PC-3 (cell line): ENCODE measurements at regions not wholly inside any gene's neighbourhood (a gene's known extent, or its start where the extent isn't known, plus 50 kb on each side); places are given as distances from the start of the nearest gene placed in this dataset.

Source experiments
- ATAC-seq: fragments of 200-7000 bp; cut with Tn5 transposase; 2 replicates; pipeline ENCODE4 v1.9.1; 2020; ENCODE audit warnings: mild to moderate bottlenecking, moderate library complexity
- BruUV-seq: library from RNA; stranded (reverse); fragments of 400-500 nt; replicated peaks from 2 replicates; lab custom pipeline; 2021; lab: Mats Ljungman, UMichigan
- CTCF ChIA-PET: fragments of 300-600 bp; sonication (Branson Sonifier 250); formaldehyde crosslinking; loops from one replicate; lab custom pipeline; 2022; ENCODE audit warnings: antibody characterized with exemption; lab: Charles Lee
- POLR2A ChIA-PET: fragments of 300-600 bp; sonication (Branson Sonifier 250); formaldehyde crosslinking; loops from one replicate; lab custom pipeline; 2022; ENCODE audit warnings: antibody characterized with exemption; ENCODE audit not compliant: unreplicated experiment; lab: Charles Lee
- DNase-seq: peaks from one replicate; pipeline ENCODE4 v3.0.0-alpha.2; 2015
- H2AFZ ChIP-seq: fragments of 300-600 bp; sonication (generic); 2 replicates; pipeline ENCODE4 v1.6.0; 2016; ENCODE audit warnings: antibody characterized with exemption, low read length
- H3F3A ChIP-seq: fragments of 300-600 bp; sonication (generic); one replicate; pipeline ENCODE4 v1.6.0; 2017; ENCODE audit warnings: antibody characterized with exemption, low read length, control low read depth, mild to moderate bottlenecking; ENCODE audit not compliant: unreplicated experiment
- H3K27ac ChIP-seq: fragments of 300-600 bp; sonication (generic); 2 replicates; pipeline ENCODE4 v1.5.1; 2016; ENCODE audit warnings: mild to moderate bottlenecking, low read length
- H3K27me3 ChIP-seq: fragments of 300-600 bp; sonication (generic); 2 replicates; pipeline ENCODE4 v1.6.1; 2016; ENCODE audit warnings: low read length, mixed read lengths
- H3K36me3 ChIP-seq: fragments of 300-600 bp; sonication (generic); 2 replicates; pipeline ENCODE4 v1.6.1; 2016; ENCODE audit warnings: low read depth, mixed run types, low read length, mixed read lengths
- H3K4me1 ChIP-seq: fragments of 300-600 bp; sonication (generic); 2 replicates; pipeline ENCODE4 v1.5.1; 2016; ENCODE audit warnings: low read length; ENCODE audit not compliant: insufficient read depth
- H3K4me2 ChIP-seq: fragments of 300-600 bp; sonication (generic); 2 replicates; pipeline ENCODE4 v1.6.0; 2016; ENCODE audit warnings: low read length
- H3K4me3 ChIP-seq: fragments of 300-600 bp; sonication (generic); 2 replicates; pipeline ENCODE4 v1.5.1; 2016; ENCODE audit warnings: mild to moderate bottlenecking, low read length, mixed read lengths
- H3K79me2 ChIP-seq: fragments of 300-600 bp; sonication (generic); 2 replicates; pipeline ENCODE4 v1.6.1; 2017; ENCODE audit warnings: low read length, mixed read lengths
- H3K9ac ChIP-seq: fragments of 300-600 bp; sonication (generic); 2 replicates; pipeline ENCODE4 v1.6.0; 2016; ENCODE audit warnings: mild to moderate bottlenecking, low read length
- H3K9me2 ChIP-seq: fragments of 300-600 bp; sonication (generic); replicated peaks from 2 replicates; pipeline ENCODE4 v1.6.1; 2016; ENCODE audit warnings: mixed run types, low read length, mixed read lengths
- H3K9me3 ChIP-seq: fragments of 300-600 bp; sonication (generic); 2 replicates; pipeline ENCODE4 v1.6.1; 2016; ENCODE audit warnings: low read length, mixed read lengths
- H4K20me1 ChIP-seq: fragments of 300-600 bp; sonication (generic); 2 replicates; pipeline ENCODE4 v1.6.1; 2016; ENCODE audit warnings: low read length, mixed read lengths
- EZH2 ChIP-seq: fragments of 300-600 bp; sonication (generic); IDR thresholded peaks from one replicate; pipeline ENCODE4 v1.6.1; 2017; ENCODE audit warnings: antibody characterized with exemption, mild to moderate bottlenecking, low read length; ENCODE audit not compliant: unreplicated experiment
- EZH2phosphoT487 ChIP-seq: fragments of 300-600 bp; sonication (generic); IDR thresholded peaks from 2 replicates; pipeline ENCODE4 v1.6.1; 2018; ENCODE audit warnings: mild to moderate bottlenecking, antibody characterized with exemption, low read length, borderline replicate concordance
- intact Hi-C: fragments of 100-400 bp; cut with micrococcal nuclease; formaldehyde crosslinking; loops from 2 replicates; pipeline ENCODE4 v1.9.0; 2023
- TF ChIP-seq, protein P1 (sequence below): fragments of 300-600 bp; sonication (generic); conservative IDR thresholded peaks from 2 replicates; pipeline ENCODE4 v1.5.1; 2017; ENCODE audit warnings: antibody characterized with exemption, low read depth, mild to moderate bottlenecking, low read length

DNA sequence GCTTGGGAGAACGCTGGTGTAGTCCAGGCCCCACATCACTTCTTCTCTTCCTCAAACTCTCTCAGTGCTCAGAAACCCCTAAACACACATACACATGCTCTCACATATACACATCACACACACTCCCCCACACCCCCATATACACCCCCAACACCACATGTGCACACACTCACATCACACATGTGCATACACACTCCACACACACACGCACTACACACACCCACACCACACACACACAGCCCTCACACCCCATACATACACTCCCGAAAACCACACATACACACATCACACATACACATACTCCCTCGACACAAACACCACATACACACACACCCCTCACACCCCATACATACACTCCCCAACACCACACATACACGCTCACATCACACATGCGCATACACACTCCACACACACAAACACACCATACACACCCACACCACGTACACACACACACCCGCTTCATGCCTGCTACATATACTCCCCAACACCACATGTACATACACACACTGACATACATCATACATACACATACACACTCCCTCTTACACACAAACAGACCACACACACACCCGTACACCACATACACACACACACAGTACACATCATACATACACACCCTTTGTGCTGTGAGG lies 110.3 kb upstream of the TMEM170B start:
- no peak overlapping the region for H3K4me3 ChIP-seq
- peaks cover 74% of the 10 kb centered on the region for H3K4me1 ChIP-seq
- peak overlapping the region; percentile 80 for H3K27ac ChIP-seq
- no peaks in the 10 kb centered on the region for H4K20me1 ChIP-seq
- intact Hi-C loops: loop anchor here (2.0 kb wide), 1 partner anchor 108 kb away; no protein-coding TSS in a partner anchor
- ATAC-seq: peak; percentile 16
- POLR2A ChIA-PET: interaction anchor here (0.6 kb wide), 2 partner anchors 8 to 195 kb away, joined by 3 to 7 read pairs; partner anchors contain the start of gene NEDD9
- H3K79me2 ChIP-seq: no peaks in the 10 kb centered on the region
- DNase-seq: no peak
- BruUV-seq: no TSS peak
- H3F3A ChIP-seq: peaks cover 5% of the 10 kb centered on the region
- H3K9ac ChIP-seq: peak overlapping the region; percentile 45
- H3K9me2 ChIP-seq: no peaks in the 10 kb centered on the region
- H3K27me3 ChIP-seq: no peaks in the 10 kb centered on the region
- peak overlapping the region; percentile 50; the same call in 1 of the 2 replicates for H2AFZ ChIP-seq
- H3K36me3 ChIP-seq: no peaks in the 10 kb centered on the region
- TF ChIP-seq, protein P1, sequence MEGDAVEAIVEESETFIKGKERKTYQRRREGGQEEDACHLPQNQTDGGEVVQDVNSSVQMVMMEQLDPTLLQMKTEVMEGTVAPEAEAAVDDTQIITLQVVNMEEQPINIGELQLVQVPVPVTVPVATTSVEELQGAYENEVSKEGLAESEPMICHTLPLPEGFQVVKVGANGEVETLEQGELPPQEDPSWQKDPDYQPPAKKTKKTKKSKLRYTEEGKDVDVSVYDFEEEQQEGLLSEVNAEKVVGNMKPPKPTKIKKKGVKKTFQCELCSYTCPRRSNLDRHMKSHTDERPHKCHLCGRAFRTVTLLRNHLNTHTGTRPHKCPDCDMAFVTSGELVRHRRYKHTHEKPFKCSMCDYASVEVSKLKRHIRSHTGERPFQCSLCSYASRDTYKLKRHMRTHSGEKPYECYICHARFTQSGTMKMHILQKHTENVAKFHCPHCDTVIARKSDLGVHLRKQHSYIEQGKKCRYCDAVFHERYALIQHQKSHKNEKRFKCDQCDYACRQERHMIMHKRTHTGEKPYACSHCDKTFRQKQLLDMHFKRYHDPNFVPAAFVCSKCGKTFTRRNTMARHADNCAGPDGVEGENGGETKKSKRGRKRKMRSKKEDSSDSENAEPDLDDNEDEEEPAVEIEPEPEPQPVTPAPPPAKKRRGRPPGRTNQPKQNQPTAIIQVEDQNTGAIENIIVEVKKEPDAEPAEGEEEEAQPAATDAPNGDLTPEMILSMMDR: no peak
- TF ChIP-seq EZH2phosphoT487: no peak
- no peak for TF ChIP-seq EZH2
- CTCF ChIA-PET: no interaction called here
- H3K9me3 ChIP-seq: no peaks in the 10 kb centered on the region
- peak overlapping the region; percentile 55 for H3K4me2 ChIP-seq

DNA sequence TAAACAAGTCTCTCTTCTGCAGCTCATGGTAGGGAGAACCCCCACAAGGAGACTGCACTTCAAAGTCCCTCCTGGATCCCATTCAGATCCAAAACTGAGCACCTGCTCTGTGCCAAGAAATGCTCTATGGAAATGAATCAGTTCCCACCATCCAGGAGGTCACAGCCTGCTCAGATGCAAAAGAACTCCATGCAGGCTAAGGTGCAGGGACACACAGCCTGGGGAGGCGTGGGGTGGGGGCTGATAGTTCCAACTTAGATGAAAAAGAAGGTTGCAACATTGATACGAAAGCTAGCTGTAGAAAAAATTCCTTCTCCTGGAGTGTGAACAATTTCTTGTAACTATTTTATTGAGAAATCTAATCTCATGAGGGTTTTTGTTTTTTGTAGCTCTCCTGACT lies 111.0 kb upstream of the TMEM170B start:
- no TSS peak for BruUV-seq
- ChIA-PET CTCF (no interaction called here), POLR2A (interaction anchor here (0.6 kb wide), 2 partner anchors 9 to 194 kb away, joined by 3 to 7 read pairs; partner anchors contain the start of gene NEDD9)
- H3K4me2 ChIP-seq: no peak overlapping the region; the same call in 1 of the 2 replicates
- H3K4me1 ChIP-seq: peaks cover 68% of the 10 kb centered on the region
- no peaks in the 10 kb centered on the region for H3F3A ChIP-seq
- ATAC-seq: peak; percentile 7; the same call in 1 of the 2 replicates
- H3K9me3 ChIP-seq: no peaks in the 10 kb centered on the region
- H3K9me2 ChIP-seq: no peaks in the 10 kb centered on the region
- H4K20me1 ChIP-seq: no peaks in the 10 kb centered on the region
- no peak for DNase-seq
- no peak overlapping the region for H3K4me3 ChIP-seq
- intact Hi-C loops: loop anchor here (2.0 kb wide), 1 partner anchor 108 kb away; no protein-coding TSS in a partner anchor
- H3K36me3 ChIP-seq: no peaks in the 10 kb centered on the region
- H3K27me3 ChIP-seq: no peaks in the 10 kb centered on the region
- H3K9ac ChIP-seq: no peak overlapping the region
- H2AFZ ChIP-seq: no peak overlapping the region
- 0 out of 2 replicates have a peak overlapping the region, but pooled peaks have one; percentile 12 for H3K27ac ChIP-seq
- TF ChIP-seq EZH2phosphoT487 (no peak), EZH2 (no peak)
- TF ChIP-seq, protein P1: no peak
- H3K79me2 ChIP-seq: no peaks in the 10 kb centered on the region

DNA sequence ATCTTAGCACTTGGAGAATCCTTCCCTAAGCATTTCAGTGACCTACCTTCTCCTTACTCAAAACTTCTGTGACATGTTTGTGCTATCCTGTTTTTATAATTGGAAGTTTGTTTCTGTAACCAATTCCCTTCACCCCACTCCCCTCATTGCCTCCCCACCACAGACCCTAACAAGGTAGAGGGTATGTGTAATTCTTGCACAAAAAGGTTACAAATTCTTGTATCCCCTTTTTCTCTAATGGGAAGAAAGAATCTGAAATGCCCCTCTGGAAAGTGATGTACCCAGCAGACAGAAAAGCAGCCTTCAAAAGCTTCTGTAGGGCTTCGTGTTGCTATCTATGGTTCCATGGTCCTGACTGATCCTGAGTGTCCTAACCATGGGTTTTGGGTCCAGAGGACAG lies 111.7 kb upstream of the TMEM170B start:
- ATAC-seq: no peak
- Histone ChIP-seq H3K9ac (no peak overlapping the region), H4K20me1 (no peaks in the 10 kb centered on the region), H3K4me3 (no peak overlapping the region), H3K27me3 (no peaks in the 10 kb centered on the region), H3K4me2 (no peak overlapping the region), H3K79me2 (no peaks in the 10 kb centered on the region), H3K27ac (no peak overlapping the region), H3F3A (no peaks in the 10 kb centered on the region), H3K9me3 (no peaks in the 10 kb centered on the region), H3K9me2 (no peaks in the 10 kb centered on the region), H3K4me1 (peaks cover 64% of the 10 kb centered on the region), H2AFZ (no peak overlapping the region), H3K36me3 (no peaks in the 10 kb centered on the region)
- BruUV-seq: no TSS peak
- ChIA-PET POLR2A (no interaction called here), CTCF (no interaction called here)
- TF ChIP-seq EZH2phosphoT487: no peak
- TF ChIP-seq, protein P1: no peak
- no peak for TF ChIP-seq EZH2
- intact Hi-C loops: loop anchor here (2.0 kb wide), 1 partner anchor 107 kb away; no protein-coding TSS in a partner anchor
- no peak for DNase-seq
